ENCODE measurements at regions not wholly inside any gene's neighbourhood (a gene's known extent, or its start where the extent isn't known, plus 50 kb on each side); places are given as distances from the start of the nearest gene placed in this dataset.

- Histone ChIP-seq H3K4me1 (ENCODE audit: control insufficient read depth in 2 of 2, insufficient read depth in 2 of 2, low read length in 2 of 2) (no peaks in the 10 kb centered on the region), H3K27me3 (ENCODE audit: control insufficient read depth in 2 of 2, insufficient read depth in 2 of 2, low read length in 2 of 2) (no peaks in the 10 kb centered on the region), H3K9me3 (ENCODE audit: control insufficient read depth in 2 of 3, low read length in 3 of 3) (no peaks in the 10 kb centered on the region), H3K36me3 (ENCODE audit: control insufficient read depth in 2 of 3, insufficient read depth in 3 of 3, low read length in 3 of 3) (no peaks in the 10 kb centered on the region), H3K4me3 (ENCODE audit: low read length) (no peak overlapping the region), H3K27ac (ENCODE audit: low read depth, low read length) (no peak overlapping the region)
- intact Hi-C loops (cut with micrococcal nuclease) = no loop called here
- H3K27ac Mint-ChIP-seq = no peak overlapping the region
- H3K4me3 Mint-ChIP-seq = no peak overlapping the region
- ChIA-PET CTCF (no interaction called here), POLR2A (no interaction called here)
- H3K36me3 Mint-ChIP-seq = no peaks in the 10 kb centered on the region
- no peak for ATAC-seq
- H3K9me3 Mint-ChIP-seq = peaks cover 4 to 17% (median 12%) of the 10 kb centered on the region in 11 donors
- DNase-seq = no peak
- no peaks in the 10 kb centered on the region for H3K4me1 Mint-ChIP-seq
- H3K27me3 Mint-ChIP-seq = no peaks in the 10 kb centered on the region
These were observed 293.9 kb upstream of the DLGAP1 start for GRCh38 chr18:4748975-4749374.

DNA sequence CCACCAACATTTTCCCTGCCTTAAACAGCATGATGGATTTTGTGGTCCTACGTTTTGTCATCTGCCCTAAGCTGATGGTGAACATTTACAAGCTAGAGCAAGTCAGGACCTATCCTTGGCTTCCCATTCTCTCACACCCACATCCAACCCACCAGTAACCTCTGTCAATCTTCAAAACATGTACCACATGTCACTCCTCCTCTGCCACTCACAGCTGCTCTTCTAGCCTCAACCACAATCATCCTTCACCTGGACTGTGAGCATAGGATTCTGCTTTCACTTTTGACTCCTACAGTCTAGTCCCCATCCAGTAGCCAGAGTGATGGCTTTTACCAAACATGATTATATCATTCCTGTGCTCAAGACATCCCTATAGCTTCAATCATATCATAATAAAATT, 279.8 kb upstream of the DLGAP1 start:
- H3K4me3 Mint-ChIP-seq = no peak overlapping the region
- Histone ChIP-seq H3K27ac (ENCODE audit: low read depth, low read length) (no peak overlapping the region), H3K4me1 (ENCODE audit: control insufficient read depth in 2 of 2, insufficient read depth in 2 of 2, low read length in 2 of 2) (no peaks in the 10 kb centered on the region), H3K9me3 (ENCODE audit: control insufficient read depth in 2 of 3, low read length in 3 of 3) (no peaks in the 10 kb centered on the region), H3K4me3 (ENCODE audit: low read length) (no peak overlapping the region), H3K27me3 (ENCODE audit: control insufficient read depth in 2 of 2, insufficient read depth in 2 of 2, low read length in 2 of 2) (no peaks in the 10 kb centered on the region), H3K36me3 (ENCODE audit: control insufficient read depth in 2 of 3, insufficient read depth in 3 of 3, low read length in 3 of 3) (no peaks in the 10 kb centered on the region)
- DNase-seq (no peak), ATAC-seq (no peak)
- H3K27me3 Mint-ChIP-seq = peaks cover 0 to 4% (median 0%) of the 10 kb centered on the region in 5 donors
- no peaks in the 10 kb centered on the region for H3K4me1 Mint-ChIP-seq
- H3K36me3 Mint-ChIP-seq = peaks cover 0 to 3% (median 0%) of the 10 kb centered on the region in 5 donors
- H3K9me3 Mint-ChIP-seq = peaks cover 0 to 38% (median 12%) of the 10 kb centered on the region in 11 donors
- CTCF ChIA-PET = no interaction called here
- H3K27ac Mint-ChIP-seq = no peak overlapping the region
- POLR2A ChIA-PET = no interaction called here
- intact Hi-C loops (cut with micrococcal nuclease) = loop anchor here in 1 of 2 donors (5.0 kb wide), 1 partner anchor 538 kb away; no protein-coding TSS in a partner anchor

- H3K27ac ChIP-seq (ENCODE audit: low read depth, low read length) = no peak overlapping the region
- Mint-ChIP-seq H3K4me1 (no peaks in the 10 kb centered on the region), H3K36me3 (peaks cover 0 to 3% (median 0%) of the 10 kb centered on the region in 5 donors), H3K27me3 (no peaks in the 10 kb centered on the region), H3K27ac (no peak overlapping the region), H3K4me3 (no peak overlapping the region), H3K9me3 (peaks cover 0 to 38% (median 12%) of the 10 kb centered on the region in 11 donors)
- no peaks in the 10 kb centered on the region for H3K4me1 ChIP-seq (ENCODE audit: control insufficient read depth in 2 of 2, insufficient read depth in 2 of 2, low read length in 2 of 2)
- DNase-seq (no peak), ATAC-seq (no peak)
- CTCF ChIA-PET = no interaction called here
- POLR2A ChIA-PET = no interaction called here
- intact Hi-C loops (cut with micrococcal nuclease) = loop anchor here in 1 of 2 donors (5.0 kb wide), 1 partner anchor 537 kb away; no protein-coding TSS in a partner anchor
- H3K27me3 ChIP-seq (ENCODE audit: control insufficient read depth in 2 of 2, insufficient read depth in 2 of 2, low read length in 2 of 2) = no peaks in the 10 kb centered on the region
- no peaks in the 10 kb centered on the region for H3K9me3 ChIP-seq (ENCODE audit: control insufficient read depth in 2 of 3, low read length in 3 of 3)
- no peaks in the 10 kb centered on the region for H3K36me3 ChIP-seq (ENCODE audit: control insufficient read depth in 2 of 3, insufficient read depth in 3 of 3, low read length in 3 of 3)
- no peak overlapping the region for H3K4me3 ChIP-seq (ENCODE audit: low read length)
These were observed 278.9 kb upstream of the DLGAP1 start for GRCh38 chr18:4734021-4734420.

DNA sequence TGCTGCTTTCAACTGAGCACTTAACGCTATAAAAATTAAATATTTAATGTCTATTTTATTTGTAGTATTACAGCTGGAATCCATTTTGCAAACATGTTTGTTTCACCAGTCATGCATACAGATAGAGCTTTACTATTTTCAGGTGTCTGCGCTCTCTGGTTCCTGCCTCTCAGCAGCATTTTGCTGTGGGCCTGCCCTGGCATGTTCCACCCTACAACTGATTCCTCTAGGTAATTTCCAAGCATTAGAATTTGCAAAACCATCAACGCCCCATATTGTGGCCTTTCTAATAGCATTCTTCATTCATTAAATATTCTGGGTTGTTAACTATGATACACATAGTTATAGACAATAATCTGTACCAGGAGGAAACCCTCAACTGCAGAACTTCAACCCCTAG, 266.4 kb upstream of the DLGAP1 start:
- Histone ChIP-seq H3K9me3 (ENCODE audit: control insufficient read depth in 2 of 3, low read length in 3 of 3) (no peaks in the 10 kb centered on the region), H3K27ac (ENCODE audit: low read depth, low read length) (no peak overlapping the region), H3K36me3 (ENCODE audit: control insufficient read depth in 2 of 3, insufficient read depth in 3 of 3, low read length in 3 of 3) (no peaks in the 10 kb centered on the region), H3K4me3 (ENCODE audit: low read length) (no peak overlapping the region), H3K4me1 (ENCODE audit: control insufficient read depth in 2 of 2, insufficient read depth in 2 of 2, low read length in 2 of 2) (no peaks in the 10 kb centered on the region), H3K27me3 (ENCODE audit: control insufficient read depth in 2 of 2, insufficient read depth in 2 of 2, low read length in 2 of 2) (no peaks in the 10 kb centered on the region)
- intact Hi-C loops (cut with micrococcal nuclease) = no loop called here
- Mint-ChIP-seq H3K27me3 (no peaks in the 10 kb centered on the region), H3K36me3 (no peaks in the 10 kb centered on the region), H3K4me1 (no peaks in the 10 kb centered on the region), H3K4me3 (no peak overlapping the region), H3K9me3 (peaks cover 2 to 12% (median 5%) of the 10 kb centered on the region in 11 donors), H3K27ac (no peak overlapping the region)
- DNase-seq (no peak), ATAC-seq (no peak)
- POLR2A ChIA-PET = no interaction called here
- CTCF ChIA-PET = no interaction called here

DNA sequence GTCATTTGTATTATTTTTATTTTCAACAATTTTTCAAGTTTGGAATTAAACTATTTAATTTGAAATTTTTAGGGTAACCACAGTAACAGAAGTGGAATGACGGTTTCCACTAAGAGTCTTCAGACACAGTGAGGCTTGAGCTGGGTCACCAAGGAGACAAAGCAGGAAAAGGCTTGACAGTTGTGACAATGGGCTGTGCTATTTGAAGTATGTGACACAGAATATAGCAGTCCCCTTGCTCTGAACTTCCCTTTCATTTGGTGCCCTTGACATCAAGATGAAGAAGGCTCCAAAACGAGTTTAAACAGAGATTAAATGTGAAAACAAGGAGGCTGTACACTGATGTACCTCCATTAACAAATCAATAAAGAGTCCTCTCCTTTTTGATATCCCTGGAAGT, 265.4 kb upstream of the DLGAP1 start:
- no peaks in the 10 kb centered on the region for H3K9me3 ChIP-seq (ENCODE audit: control insufficient read depth in 2 of 3, low read length in 3 of 3)
- no peaks in the 10 kb centered on the region for H3K4me1 ChIP-seq (ENCODE audit: control insufficient read depth in 2 of 2, insufficient read depth in 2 of 2, low read length in 2 of 2)
- ATAC-seq = no peak

GRCh38 chr18:4705894-4706293, 250.8 kb upstream of the DLGAP1 start:
- ATAC-seq = no peak
- intact Hi-C loops (cut with micrococcal nuclease) = no loop called here
- Mint-ChIP-seq H3K27me3 (no peaks in the 10 kb centered on the region), H3K36me3 (no peaks in the 10 kb centered on the region), H3K4me1 (no peaks in the 10 kb centered on the region), H3K27ac (no peak overlapping the region), H3K9me3 (peaks cover 0 to 9% (median 4%) of the 10 kb centered on the region in 11 donors), H3K4me3 (no peak overlapping the region)
- ChIA-PET CTCF (no interaction called here), POLR2A (no interaction called here)
- Histone ChIP-seq H3K27me3 (ENCODE audit: control insufficient read depth in 2 of 2, insufficient read depth in 2 of 2, low read length in 2 of 2) (no peaks in the 10 kb centered on the region), H3K4me3 (ENCODE audit: low read length) (no peak overlapping the region), H3K9me3 (ENCODE audit: control insufficient read depth in 2 of 3, low read length in 3 of 3) (no peaks in the 10 kb centered on the region), H3K27ac (ENCODE audit: low read depth, low read length) (no peak overlapping the region), H3K4me1 (ENCODE audit: control insufficient read depth in 2 of 2, insufficient read depth in 2 of 2, low read length in 2 of 2) (no peaks in the 10 kb centered on the region), H3K36me3 (ENCODE audit: control insufficient read depth in 2 of 3, insufficient read depth in 3 of 3, low read length in 3 of 3) (no peaks in the 10 kb centered on the region)
- DNase-seq = no peak

More for the DNA sequence above, 265.4 kb upstream of the DLGAP1 start:
- H3K9me3 Mint-ChIP-seq = peaks cover 0 to 6% (median 3%) of the 10 kb centered on the region in 11 donors
- no peaks in the 10 kb centered on the region for H3K4me1 Mint-ChIP-seq
- no peak overlapping the region for H3K27ac Mint-ChIP-seq
- no peak for DNase-seq
- Histone ChIP-seq H3K4me3 (ENCODE audit: low read length) (no peak overlapping the region), H3K27ac (ENCODE audit: low read depth, low read length) (no peak overlapping the region), H3K27me3 (ENCODE audit: control insufficient read depth in 2 of 2, insufficient read depth in 2 of 2, low read length in 2 of 2) (no peaks in the 10 kb centered on the region), H3K36me3 (ENCODE audit: control insufficient read depth in 2 of 3, insufficient read depth in 3 of 3, low read length in 3 of 3) (no peaks in the 10 kb centered on the region)
- no peaks in the 10 kb centered on the region for H3K36me3 Mint-ChIP-seq
- intact Hi-C loops (cut with micrococcal nuclease) = no loop called here
- ChIA-PET CTCF (no interaction called here), POLR2A (no interaction called here)
- no peaks in the 10 kb centered on the region for H3K27me3 Mint-ChIP-seq
- H3K4me3 Mint-ChIP-seq = no peak overlapping the region

DNA sequence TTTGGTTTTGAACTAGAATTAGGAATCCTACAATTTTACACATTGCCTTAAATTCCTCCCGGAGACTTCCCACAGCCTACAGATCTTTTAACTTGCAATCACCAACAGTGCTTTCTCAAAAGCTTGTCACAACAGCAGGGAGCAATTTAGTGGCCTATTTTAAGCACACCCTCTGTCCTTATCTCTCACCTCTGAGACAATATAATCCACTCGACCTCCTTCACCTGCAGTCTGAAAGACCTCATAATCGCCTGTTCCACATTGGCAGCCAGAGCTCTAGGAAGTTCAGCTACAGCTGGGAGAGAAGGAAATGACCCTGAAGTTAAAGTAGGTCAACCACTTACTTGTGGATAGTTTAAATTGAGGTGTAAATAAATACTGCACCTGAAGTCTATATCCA, 249.7 kb upstream of the DLGAP1 start:
- POLR2A ChIA-PET = no interaction called here
- H3K36me3 ChIP-seq (ENCODE audit: control insufficient read depth in 2 of 3, insufficient read depth in 3 of 3, low read length in 3 of 3) = no peaks in the 10 kb centered on the region
- no peak overlapping the region for H3K27ac Mint-ChIP-seq

More for the DNA sequence above, 249.7 kb upstream of the DLGAP1 start:
- Histone ChIP-seq H3K27ac (ENCODE audit: low read depth, low read length) (no peak overlapping the region), H3K9me3 (ENCODE audit: control insufficient read depth in 2 of 3, low read length in 3 of 3) (no peaks in the 10 kb centered on the region), H3K4me1 (ENCODE audit: control insufficient read depth in 2 of 2, insufficient read depth in 2 of 2, low read length in 2 of 2) (no peaks in the 10 kb centered on the region), H3K4me3 (ENCODE audit: low read length) (no peak overlapping the region), H3K27me3 (ENCODE audit: control insufficient read depth in 2 of 2, insufficient read depth in 2 of 2, low read length in 2 of 2) (no peaks in the 10 kb centered on the region)
- H3K4me3 Mint-ChIP-seq = no peak overlapping the region
- H3K27me3 Mint-ChIP-seq = no peaks in the 10 kb centered on the region
- intact Hi-C loops (cut with micrococcal nuclease) = no loop called here
- DNase-seq = no peak
- no peaks in the 10 kb centered on the region for H3K4me1 Mint-ChIP-seq
- H3K9me3 Mint-ChIP-seq = peaks cover 0 to 9% (median 4%) of the 10 kb centered on the region in 11 donors
- CTCF ChIA-PET = no interaction called here
- no peaks in the 10 kb centered on the region for H3K36me3 Mint-ChIP-seq
- no peak for ATAC-seq
